Stromal cell of bone marrow (primary cell): ENCODE measurements at regions not wholly inside any gene's neighbourhood (a gene's known extent, or its start where the extent isn't known, plus 50 kb on each side); places are given as distances from the start of the nearest gene placed in this dataset.
A peak's percentile ranks its signal among the peaks of the same experiment; 100 is the strongest.

Experiments used
- DNase-seq: peaks from one replicate; pipeline ENCODE4 v3.0.0-alpha.2; 2012; ENCODE audit warnings: low read depth

DNA sequence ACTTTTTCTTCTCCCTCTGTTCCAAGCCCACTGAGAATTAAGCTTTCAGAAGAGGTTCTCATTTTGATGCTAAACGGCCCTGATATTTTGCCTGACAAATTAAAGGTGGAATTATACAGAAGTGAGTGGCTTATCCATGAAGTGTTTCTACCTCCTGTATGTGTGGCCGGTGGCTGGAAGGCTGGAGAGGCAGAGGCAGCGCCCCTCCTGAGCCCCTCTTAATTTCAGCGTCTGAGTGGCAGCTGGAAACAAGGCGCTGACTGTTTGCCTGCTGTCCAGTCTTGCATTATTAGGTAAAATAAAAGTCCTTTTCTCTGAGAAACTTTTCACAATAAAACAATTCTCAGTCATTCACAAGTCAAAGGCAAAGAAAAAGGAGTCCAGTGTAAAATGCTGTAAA, 685.7 kb downstream of the MCTP2 start:
- DNase-seq = no peak

DNA sequence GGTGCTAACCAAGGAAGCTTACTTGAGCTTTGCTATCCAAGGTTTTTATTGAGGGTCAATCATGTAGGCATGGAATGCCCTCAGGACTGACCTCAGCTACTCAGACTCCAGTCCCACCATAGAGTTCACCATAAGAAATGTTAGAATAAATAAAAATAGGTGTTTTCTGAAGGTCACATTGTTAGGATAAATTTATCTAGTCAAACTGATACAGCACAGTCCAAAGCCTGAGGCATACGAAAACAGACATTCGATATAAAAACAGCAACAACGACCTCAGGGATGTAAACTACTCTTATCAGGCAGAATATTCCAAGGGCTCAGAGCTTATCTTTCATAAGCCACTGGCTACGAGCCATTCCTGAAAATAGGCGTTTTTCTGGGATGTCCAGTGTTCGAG, 690.6 kb downstream of the MCTP2 start:
- DNase-seq = no peak

DNA sequence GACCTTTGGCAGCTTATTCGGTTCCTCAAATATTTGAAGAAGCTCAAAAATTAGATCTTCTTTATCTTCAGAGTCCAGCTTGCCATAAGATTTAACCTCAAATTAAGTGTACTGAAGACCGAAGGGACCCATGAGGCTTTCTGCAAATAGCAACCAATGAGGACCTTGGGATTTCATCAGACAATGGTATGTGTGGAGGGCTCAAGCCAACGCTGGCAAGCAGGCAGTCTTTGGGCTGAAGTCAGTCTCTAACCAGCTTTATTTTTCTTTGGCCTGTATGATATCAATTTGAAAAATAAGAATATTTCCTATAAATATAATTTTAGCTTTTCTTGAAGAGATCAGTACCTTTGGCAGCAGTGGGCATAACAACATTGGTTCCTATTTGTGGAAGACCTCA, 692.7 kb downstream of the MCTP2 start:
- DNase-seq = no peak

DNA sequence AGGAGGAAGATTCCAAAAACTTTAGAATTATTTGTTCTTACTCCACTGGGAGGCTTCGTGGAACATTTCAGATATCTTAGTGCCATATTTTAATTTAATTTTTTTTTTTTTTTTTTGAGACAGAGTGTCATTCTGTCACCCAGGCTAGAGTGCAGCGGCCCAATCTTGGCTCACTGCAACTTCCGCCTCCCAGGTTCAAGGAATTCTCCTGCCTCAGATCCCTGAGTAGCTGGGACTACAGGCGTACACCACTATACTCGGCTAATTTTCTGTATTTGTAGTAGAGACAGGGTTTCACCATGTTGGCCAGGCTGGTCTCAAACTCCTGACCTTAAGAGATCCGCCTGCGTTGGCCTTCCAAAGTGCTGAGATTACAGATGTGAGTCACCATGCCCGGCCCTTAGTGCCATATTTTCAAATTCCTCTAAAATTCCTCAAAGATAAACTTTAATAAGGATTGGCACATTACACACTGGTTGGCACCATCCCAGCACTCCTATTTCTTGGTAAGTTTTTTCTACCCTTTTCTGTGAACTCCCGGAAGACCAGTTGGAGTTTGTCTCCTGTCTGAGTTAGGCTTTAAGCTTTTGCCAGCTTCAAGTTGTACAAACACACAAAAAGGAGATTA, 693.7 kb downstream of the MCTP2 start:
- DNase-seq = no peak

DNA sequence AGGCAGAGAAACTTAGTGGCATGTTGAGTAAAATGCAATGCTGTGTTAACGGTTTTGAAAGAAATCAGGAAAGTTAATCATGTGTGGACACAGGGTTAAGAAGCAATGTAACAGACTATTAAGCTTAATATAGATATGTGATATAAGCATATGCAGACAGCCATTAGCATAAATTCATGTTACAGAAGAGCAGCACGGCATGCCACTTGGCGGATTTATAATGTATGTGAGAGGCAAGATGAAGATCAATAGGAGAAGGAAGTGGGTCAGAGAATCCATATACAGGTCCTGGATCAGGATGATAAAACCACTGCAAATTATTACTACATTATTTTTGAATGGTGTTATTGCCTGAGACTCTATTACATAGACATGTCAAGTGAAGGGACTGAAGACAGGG, 694.3 kb downstream of the MCTP2 start:
- no peak for DNase-seq

DNA sequence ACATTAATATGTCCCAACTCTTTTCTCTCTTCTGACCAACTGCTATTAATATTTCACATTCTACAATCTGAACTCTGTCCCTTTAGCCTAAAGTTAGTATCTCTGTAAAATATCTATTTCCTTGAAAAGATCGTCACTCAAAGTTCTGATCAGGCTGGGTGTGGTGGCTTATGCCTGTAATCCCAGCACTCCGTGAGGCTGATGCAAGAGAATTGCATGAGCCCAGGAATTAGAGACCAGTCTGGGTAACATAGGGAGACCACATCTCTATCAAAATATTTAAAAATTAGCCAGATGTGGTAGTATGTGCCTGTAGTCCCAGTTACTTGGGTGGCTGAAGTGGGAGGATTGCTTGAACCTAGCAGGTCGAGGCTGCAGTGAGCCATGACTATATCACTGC, 695.6 kb downstream of the MCTP2 start:
- DNase-seq = no peak

DNA sequence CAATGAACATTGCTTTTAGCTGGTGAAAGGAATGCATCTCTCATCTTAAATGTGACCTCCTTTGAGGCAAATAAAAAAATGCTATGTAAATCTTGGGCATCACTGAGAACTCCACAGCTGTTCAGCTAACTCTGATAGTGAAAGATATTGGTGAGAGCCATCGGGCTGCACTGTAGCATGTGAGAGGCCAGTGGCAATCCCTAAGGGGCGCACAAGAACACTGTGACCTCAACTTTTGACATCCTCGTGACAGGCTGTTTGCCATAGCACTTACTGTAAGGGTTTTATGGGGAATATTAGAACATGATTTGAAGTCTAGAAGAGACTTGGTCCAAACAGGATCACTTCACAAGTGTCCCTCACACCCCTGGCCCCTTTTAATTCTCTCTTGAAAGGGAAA, 697.9 kb downstream of the MCTP2 start:
- DNase-seq = no peak

DNA sequence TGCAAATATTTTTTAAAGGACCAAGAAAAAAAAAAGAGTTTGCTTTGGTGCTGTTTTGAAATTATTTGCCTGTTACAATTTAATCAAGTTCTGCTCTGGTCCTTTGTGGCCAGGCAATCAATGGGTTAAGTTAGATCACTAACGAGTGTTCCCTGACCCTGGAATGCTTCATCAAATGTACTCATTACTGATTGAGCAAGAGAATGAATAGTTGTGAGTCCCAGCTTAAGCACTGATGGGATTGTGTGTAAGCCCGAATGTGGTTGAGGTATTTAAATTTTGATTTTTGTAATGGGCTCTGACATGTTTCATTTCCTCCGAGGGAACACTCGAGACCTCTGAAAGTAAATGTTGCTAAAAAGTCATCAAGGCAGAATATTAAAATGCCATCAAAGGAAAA, 699.1 kb downstream of the MCTP2 start:
- DNase-seq = no peak

DNA sequence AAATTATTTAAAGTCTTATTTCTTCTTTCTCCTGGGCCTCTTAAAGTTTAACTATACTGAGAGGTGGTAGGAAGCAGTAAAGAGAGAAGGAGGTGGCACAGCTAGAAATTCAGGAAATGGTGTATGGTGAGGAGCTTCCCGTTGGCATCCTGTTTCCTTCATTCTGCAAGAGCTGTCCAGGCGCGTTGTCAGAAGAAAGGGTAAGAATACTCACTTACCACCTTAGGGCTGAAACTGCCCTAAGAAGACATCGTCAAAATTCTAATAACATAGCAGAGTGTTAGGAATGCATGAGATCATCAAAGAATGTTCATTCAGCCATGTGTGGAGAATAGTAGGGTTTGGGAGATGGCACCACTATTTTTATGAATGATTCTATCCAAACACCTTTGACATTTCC, 699.6 kb downstream of the MCTP2 start:
- DNase-seq = no peak

DNA sequence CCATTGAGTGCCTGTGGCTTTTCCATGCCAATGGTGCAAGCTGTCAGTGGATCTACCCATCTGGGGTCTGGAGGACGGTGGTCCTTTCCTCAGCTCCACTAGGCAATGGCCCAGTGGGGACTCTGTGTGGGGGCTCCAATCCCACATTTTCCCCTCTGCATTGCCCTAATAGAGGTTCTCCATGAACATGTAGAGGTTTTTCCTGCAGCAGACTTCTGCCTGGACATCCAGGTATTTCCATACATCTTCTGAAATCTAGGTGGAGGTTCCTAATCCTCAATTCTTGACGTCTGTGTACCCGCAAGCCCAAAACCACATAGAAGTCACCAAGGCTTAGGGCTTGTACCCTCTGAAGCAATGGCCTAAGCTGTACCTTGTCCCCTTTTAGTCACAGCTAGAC, 703.1 kb downstream of the MCTP2 start:
- no peak for DNase-seq

DNA sequence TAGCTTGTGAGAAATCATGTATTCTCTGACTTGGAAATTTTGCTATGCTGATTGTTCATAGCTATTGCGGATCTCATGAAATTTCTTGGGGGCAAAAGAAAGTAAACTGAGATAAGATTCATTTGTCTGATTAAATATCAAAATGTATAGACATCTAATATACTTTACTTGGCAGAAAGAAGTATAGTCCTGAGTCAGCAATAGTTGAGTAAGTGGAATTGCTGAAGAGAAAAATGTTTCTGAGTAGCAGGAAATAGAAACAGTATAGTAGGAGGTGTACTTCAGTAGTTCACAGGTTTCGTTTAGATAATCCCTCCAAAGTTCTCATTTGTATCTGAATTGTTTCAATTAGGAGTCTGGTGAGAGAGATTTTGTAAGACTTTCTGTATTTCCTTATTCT, 705.9 kb downstream of the MCTP2 start:
- no peak for DNase-seq

DNA sequence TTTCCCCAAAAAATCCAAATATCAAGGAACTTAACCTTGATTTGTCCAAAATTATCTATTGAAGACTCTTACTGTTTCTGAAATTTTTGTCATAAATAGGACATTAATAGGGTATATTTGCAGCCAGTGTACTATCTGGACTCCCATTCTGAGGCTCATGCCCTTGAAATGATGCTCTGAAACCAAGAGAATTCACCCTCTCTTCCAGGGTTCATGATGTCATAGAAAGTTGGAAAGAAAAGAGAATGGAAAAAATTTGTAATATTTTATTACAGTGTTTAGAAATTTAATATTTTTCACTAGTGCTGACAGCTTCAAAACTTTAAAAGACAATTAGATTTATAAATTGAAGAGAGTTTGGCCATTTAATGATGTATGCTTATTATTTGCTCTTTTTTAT, 712.5 kb downstream of the MCTP2 start:
- DNase-seq = no peak

DNA sequence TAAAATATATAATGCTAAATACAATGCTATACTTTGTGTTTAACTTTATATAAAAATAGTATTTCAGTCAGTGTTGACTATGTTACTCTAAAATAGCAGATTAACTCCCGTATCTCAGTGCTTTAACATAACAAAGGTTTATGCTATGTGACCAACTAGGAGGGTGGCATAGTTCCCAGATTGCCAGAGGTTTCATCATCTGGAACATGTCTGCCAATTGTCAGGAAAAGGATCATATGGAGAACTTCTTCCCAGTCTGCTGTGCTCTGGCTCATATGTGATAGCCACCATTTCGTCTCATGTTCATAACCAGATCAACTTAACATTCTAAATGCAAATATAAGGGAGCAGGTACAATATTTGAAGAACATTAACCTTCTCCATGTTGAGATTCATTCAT, 720.2 kb downstream of the MCTP2 start:
- no peak for DNase-seq

DNA sequence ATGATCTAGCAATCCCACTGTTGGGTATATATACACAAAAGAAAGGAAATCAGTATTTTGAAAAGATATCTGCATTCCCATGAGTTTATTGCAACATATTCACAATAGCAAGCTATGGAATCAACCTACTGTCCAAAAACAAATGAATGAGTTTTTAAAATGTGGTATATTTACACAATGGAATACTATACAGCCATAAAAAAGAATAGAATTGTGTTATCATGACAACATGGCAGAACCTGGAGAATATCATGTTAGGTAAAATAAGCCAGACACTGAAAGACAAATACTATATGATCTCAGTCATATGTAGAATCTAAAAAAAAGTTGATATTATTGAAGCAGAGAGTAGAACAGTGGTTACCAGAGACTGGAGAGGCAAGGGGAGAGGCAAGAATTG, 732.6 kb downstream of the MCTP2 start:
- DNase-seq = no peak

DNA sequence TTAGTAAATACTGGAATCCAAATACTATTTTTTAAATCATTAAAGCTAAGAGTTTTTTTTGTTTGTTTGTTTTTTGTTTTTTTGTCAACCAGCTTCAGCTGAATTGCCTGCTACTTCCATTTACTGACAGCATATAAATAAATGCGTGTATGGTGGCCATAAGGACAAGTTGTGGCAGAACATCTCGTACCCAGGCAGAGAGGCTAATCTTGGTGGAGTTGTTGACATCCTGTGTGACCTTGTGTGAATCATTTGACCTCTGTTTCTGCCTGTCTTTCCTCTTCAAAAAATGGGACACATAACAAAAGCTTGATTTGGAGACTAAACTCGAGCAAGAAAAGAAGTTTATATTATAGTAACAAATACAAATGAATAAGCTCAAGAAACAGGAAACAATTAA, 734.2 kb downstream of the MCTP2 start:
- no peak for DNase-seq

DNA sequence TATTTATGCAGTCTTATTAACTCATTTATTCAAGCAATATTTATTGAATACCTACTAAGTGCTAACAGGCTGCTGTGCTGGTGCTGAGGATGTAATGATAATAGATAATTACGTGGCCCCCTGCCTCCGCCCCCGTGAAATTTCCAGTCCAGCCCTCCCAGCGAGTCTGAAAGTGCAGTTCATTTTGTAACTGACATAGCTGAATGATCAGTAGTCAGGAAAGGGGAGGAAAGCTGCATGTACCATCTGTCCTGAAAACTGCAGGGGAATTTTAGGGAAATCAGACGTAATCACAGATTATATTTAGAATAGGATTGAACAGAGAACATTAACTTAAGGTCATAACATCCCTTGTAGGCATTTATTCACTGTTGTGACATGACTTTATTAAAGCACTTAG, 736.8 kb downstream of the MCTP2 start:
- DNase-seq = no peak

DNA sequence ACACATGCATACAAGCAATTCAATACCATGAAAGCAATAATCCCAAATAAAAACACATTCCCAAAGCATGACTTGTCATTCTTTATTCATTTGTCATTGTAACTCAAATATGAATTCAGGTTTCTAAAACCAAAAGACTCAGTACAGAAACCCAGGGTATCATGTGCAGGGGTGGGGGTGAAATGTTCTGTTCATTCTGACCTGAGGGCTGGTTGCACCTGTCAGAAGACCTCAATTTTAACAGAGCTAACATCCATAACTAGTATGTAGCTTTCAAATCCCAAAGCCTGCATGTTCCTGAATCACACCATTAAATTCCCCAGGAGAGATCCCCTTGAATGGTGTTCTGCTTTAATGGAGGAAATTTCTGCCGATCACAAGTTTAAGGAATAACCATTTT, 738.7 kb downstream of the MCTP2 start:
- no peak for DNase-seq

DNA sequence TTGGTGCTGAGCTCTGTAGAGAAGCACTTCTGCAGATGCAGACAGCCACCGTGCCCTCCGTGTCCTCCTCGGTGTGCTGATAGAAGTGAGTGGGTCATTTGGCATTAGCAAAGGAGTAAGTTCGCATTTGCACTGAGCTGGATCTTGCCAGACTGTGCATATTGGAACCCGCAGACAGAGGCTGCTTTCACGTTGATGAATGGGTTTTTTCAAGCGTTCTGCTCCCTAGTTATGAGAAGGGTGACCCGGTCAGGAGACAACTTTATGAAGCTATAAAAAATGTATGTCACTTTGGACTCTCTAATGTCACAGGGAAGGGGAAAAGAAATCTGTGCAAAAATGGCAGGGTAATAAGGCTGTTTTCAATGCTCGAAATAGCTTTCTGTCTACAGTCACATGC, 739.4 kb downstream of the MCTP2 start:
- DNase-seq = no peak

DNA sequence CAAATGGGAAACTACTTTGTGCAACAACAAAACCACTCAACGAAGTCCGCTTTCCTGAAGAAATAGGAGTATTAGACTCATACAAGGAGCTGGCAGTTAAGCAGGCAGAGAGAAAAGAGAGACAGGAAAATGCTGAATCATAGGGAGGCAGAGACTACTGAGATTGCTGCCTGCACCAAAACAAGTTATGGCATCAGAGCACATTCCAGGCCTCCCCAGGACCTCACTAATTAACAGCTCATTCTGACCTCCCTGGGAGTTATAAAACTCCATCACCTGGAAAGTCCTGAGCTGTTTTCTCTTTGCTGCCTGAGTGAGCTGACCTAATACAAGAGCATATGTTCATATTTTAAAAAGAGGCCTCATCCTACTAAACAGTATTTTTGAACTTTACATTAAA, 741.0 kb downstream of the MCTP2 start:
- DNase-seq = peak; percentile 11

DNA sequence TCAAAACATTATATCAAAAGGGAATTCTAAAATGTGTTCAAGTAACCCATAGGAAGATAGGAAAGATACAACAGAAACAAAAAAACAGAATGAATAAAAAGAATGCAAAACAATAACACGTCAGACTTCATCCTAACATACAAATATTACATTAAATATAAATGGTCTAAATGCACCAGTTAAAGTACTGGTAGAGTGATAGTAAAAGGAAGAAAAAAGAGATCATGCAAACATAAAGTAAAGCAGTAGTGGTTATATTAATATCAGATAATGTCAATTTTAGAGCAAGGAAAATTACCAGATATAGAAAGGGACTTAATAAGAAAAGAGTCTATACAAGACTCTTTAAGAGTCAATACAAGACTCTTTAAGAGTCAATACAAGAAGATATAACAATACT, 755.7 kb downstream of the MCTP2 start:
- DNase-seq = no peak

DNA sequence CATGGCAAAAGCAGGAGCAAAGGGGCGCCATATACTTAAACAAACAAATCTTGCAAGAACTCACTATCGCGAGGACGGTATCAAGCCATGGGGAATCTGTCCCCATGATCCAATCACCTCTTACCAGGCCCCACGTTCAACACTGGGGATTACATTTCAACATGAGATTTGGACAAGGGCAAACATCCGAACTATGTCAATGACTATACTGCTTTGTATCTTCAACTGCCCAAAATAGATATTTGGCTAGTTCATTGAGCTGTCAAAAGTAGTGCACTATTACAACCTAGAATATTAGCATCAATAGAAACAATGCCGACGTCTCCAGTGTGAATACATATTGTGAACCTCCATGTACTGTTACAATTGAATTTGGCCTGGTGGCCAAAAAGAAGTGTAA, 760.4 kb downstream of the MCTP2 start:
- DNase-seq = no peak

DNA sequence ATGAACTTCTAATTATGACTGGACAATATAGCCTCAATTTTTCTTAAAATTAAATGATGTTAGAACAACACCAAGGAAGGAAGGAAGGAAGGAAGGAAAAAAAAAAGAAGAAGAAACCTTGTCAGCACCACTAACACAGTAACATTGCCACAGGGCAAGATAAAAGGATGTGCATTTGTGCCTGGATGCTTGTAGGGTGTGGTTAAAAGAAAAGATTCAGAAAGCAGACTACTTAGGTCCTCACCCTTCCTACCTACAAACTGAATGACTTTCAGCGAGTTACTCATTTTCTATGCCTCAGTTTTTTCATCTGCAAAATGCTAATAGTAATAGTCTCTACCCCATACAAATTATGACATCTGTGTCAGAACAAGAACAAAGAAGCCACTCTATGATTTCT, 778.3 kb downstream of the MCTP2 start:
- no peak for DNase-seq

DNA sequence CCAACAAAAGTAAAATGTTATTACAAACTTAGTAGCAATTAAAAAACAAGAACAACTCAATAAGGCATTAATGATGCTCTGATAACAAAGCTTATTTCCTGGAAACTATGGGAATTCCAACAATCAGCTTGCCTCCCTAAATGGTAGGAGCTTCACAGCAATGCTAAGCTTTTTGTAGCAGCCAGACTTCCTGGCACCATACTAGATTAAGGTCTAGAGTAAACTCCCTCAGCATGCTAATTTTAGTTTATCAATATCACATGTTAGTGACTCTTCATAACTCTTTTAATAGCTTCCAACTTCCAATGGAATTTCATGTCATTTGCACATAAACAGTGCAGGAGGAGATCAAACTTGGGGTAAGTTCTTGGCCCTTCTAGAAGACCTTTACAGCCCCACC, 782.0 kb downstream of the MCTP2 start:
- DNase-seq = no peak

DNA sequence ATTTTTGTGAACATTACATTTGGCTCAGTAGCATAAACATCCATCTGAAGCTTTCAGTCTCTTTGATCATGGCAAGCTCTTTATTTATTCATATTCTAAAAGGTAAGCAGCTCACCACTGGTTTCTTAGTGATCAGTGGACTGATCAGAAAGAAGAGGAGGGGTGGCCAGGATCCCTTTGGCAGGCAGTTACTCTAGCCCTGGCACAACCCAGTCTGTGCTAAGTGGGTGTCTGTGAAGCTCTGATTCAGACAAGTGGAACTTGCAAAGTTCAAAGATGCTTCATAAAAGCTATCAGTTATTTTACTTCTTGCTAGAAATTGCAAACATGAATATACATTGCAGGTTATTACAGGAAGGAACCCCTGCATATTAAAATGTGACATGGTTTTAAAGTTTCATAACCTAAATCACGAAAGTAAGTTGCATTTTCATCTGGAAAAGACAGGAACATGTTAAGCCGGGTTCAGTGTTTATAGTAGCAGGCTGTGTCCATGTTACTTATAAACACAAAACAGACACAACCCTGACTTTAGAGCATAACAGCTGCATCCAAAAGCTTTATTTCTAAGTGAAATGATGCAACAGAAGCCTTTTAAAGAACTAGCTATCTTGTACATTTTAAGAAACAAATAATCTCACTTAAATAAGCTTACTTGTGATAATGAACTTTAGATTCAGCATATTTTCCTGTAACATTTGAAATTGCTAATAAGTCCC, 785.3 kb downstream of the MCTP2 start:
- DNase-seq = no peak
